Suprapubic skin (tissue), 4 donors: ENCODE measurements at regions not wholly inside any gene's neighbourhood (a gene's known extent, or its start where the extent isn't known, plus 50 kb on each side); places are given as distances from the start of the nearest gene placed in this dataset.

Experiments used
- DNase-seq, 2 donors: peaks; one replicate each; pipeline ENCODE4 v3.0.0-alpha.2; 2019; ENCODE audit warnings: low spot score in 2 of 2
- H3K27ac ChIP-seq: fragments of 200-600 bp; sonication (generic); one replicate; pipeline ENCODE4 v1.5.1; 2019
- H3K27me3 ChIP-seq: fragments of 200-600 bp; sonication (generic); one replicate; pipeline ENCODE4 v1.5.1; 2019
- H3K36me3 ChIP-seq: fragments of 200-600 bp; sonication (generic); one replicate; pipeline ENCODE4 v1.5.1; 2019
- H3K4me1 ChIP-seq: fragments of 200-600 bp; sonication (generic); one replicate; pipeline ENCODE4 v1.5.1; 2019
- H3K4me3 ChIP-seq: fragments of 200-600 bp; sonication (generic); one replicate; pipeline ENCODE4 v1.5.1; 2019; ENCODE audit warnings: mild to moderate bottlenecking
- H3K9me3 ChIP-seq: fragments of 200-600 bp; sonication (generic); one replicate; pipeline ENCODE4 v1.5.1; 2019
- CTCF ChIP-seq, 2 donors: fragments of 200-600 bp in 1 of 2; fragments of 450-650 bp in 1 of 2; sonication (generic) in 1 of 2; IDR thresholded peaks; one replicate each; pipeline ENCODE4 v1.5.1; 2016 to 2019; ENCODE audit warnings: antibody characterized with exemption in 2 of 2, mild to moderate bottlenecking in 1 of 2, moderate library complexity in 1 of 2
- EP300 ChIP-seq: sonication (generic); formaldehyde crosslinking; IDR thresholded peaks from one replicate; pipeline ENCODE4 v1.6.1; 2017; ENCODE audit warnings: antibody characterized with exemption
- POLR2A ChIP-seq, 2 donors: fragments of 450-650 bp; IDR thresholded peaks; one replicate each; pipeline ENCODE4 v1.6.1; 2017; ENCODE audit warnings: antibody characterized with exemption in 2 of 2, mild to moderate bottlenecking in 2 of 2, moderate library complexity in 2 of 2
- POLR2AphosphoS5 ChIP-seq, 3 donors: sonication (generic); formaldehyde crosslinking; IDR thresholded peaks; one replicate each; pipeline ENCODE4 v1.6.1; 2017; ENCODE audit warnings: antibody characterized with exemption in 3 of 3
- WGBS: methylation state at CpG from one replicate; pipeline ENCODE4 v1.1.5; 2018; 5-methylcytosine and 5-hydroxymethylcytosine counted together

- 84% methylated on average over 8 of the region's 8 CpGs for whole genome bisulfite sequencing
- no peaks in the 10 kb centered on the region for H3K36me3 ChIP-seq
- H3K4me1 ChIP-seq: peaks cover 7% of the 10 kb centered on the region
- no peaks in the 10 kb centered on the region for H3K9me3 ChIP-seq
- no peak for DNase-seq
- no peaks in the 10 kb centered on the region for H3K27me3 ChIP-seq
- no peak overlapping the region for H3K4me3 ChIP-seq
- H3K27ac ChIP-seq: no peak overlapping the region
- TF ChIP-seq CTCF (IDR thresholded peaks at IDR 0.05) (no peak), EP300 (no peak), POLR2AphosphoS5 (IDR thresholded peaks at IDR 0.05) (no peak), POLR2A (IDR thresholded peaks at IDR 0.05) (no peak)
These were observed 114.7 kb upstream of the ERCC6L2 start for GRCh38 chr9:95760791-95761190.

DNA sequence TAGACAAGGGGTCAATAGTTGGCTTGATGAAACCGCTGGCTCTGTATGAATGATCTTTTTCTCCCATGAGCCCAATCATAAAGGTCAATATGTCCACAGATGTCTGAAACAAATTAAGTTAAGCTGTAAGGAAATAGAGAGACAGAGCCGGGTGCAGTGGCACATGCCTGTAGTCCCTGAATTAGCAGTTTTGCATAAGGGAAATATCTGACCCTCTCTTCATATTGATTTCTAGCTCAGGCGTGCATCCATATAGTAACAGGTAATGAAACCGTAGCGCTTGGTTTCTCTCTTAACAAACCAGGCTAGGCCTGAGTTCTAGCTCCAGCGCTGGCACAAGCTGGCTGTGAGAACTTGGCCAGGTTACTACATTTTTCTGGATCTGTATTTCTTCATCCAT lies 118.1 kb upstream of the ERCC6L2 start:
- Histone ChIP-seq H3K27ac (no peak overlapping the region), H3K27me3 (peaks cover 4% of the 10 kb centered on the region), H3K4me1 (peaks cover 21% of the 10 kb centered on the region), H3K4me3 (no peak overlapping the region), H3K36me3 (no peaks in the 10 kb centered on the region), H3K9me3 (no peaks in the 10 kb centered on the region)
- TF ChIP-seq POLR2A (IDR thresholded peaks at IDR 0.05) (no peak), CTCF (IDR thresholded peaks at IDR 0.05) (no peak), POLR2AphosphoS5 (IDR thresholded peaks at IDR 0.05) (no peak), EP300 (no peak)
- 69% methylated on average over 6 of the region's 6 CpGs for WGBS
- no peak for DNase-seq

DNA sequence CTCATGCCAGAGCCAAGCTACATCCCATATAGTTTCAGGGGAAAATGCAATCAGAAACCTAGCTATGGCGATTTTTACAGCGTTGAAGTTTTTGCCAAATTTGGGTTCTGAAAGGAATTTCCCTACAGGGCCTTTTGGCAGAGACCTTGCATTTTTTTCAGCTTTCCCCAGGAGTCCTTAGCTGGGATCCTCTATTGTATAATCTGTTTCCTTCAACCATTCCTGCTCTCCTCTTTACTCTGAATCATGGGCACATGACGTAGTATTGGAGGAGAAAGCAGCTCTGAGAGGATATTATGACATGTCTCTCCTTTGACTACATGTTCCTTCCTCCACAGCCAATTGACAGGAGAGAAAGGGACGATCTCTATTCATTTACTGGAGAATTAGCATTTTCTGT lies 118.5 kb upstream of the ERCC6L2 start:
- H3K4me1 ChIP-seq: peaks cover 26% of the 10 kb centered on the region
- H3K27ac ChIP-seq: no peak overlapping the region
- no peak for DNase-seq

DNA sequence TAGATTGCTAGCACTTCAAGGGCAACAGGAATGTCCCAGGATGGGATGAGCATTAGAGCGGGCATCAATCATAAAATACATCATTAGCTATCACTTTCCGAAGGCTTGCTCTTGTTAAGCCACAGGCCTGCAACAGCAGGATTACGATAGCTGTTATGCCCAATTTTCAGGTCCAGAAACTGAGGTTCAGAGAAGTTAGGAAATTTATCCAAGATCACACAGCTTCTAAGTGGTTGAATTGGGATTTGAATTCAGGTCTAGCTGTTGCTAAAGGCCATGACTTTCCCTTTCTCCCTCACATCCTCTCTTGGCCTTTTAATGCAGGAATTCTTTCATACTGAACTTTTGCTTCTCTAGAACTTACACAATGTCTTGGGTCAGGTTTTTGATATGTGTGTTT lies 119.4 kb upstream of the ERCC6L2 start:
- 98% methylated on average over 3 of the region's 3 CpGs for WGBS
- peaks cover 27% of the 10 kb centered on the region for H3K4me1 ChIP-seq

More for the DNA sequence above, 118.5 kb upstream of the ERCC6L2 start:
- no peak overlapping the region for H3K4me3 ChIP-seq
- TF ChIP-seq POLR2A (IDR thresholded peaks at IDR 0.05) (no peak), POLR2AphosphoS5 (IDR thresholded peaks at IDR 0.05) (no peak), CTCF (IDR thresholded peaks at IDR 0.05) (no peak), EP300 (no peak)
- H3K27me3 ChIP-seq: peaks cover 9% of the 10 kb centered on the region
- WGBS: 21% methylated on average over 4 of the region's 4 CpGs
- no peaks in the 10 kb centered on the region for H3K9me3 ChIP-seq
- H3K36me3 ChIP-seq: no peaks in the 10 kb centered on the region

DNA sequence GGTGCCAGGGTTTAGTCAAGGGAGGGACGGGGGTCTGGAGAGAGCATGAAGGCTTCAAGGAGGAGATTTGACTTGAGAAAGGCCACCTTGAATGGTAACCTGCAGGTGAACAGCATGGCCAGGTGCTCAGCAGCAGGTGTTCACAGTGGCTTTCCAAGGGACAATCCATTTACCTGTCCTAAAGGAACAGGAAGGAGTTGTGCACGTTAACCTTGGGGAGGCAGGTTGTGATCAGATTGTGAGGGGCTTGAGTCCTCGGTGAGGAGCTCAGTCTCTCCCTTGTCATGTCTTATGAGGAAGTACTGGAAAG lies 120.1 kb upstream of the ERCC6L2 start:
- 90% methylated on average over 3 of the region's 3 CpGs for WGBS
- no peak overlapping the region for H3K27ac ChIP-seq

More for the DNA sequence above, 119.4 kb upstream of the ERCC6L2 start:
- Histone ChIP-seq H3K27me3 (peaks cover 10% of the 10 kb centered on the region), H3K36me3 (no peaks in the 10 kb centered on the region), H3K27ac (no peak overlapping the region), H3K9me3 (no peaks in the 10 kb centered on the region), H3K4me3 (no peak overlapping the region)
- TF ChIP-seq POLR2A (IDR thresholded peaks at IDR 0.05): no peak
- no peak for TF ChIP-seq CTCF (IDR thresholded peaks at IDR 0.05)
- TF ChIP-seq EP300: no peak
- no peak for TF ChIP-seq POLR2AphosphoS5 (IDR thresholded peaks at IDR 0.05)
- no peak for DNase-seq

More for the DNA sequence above, 120.1 kb upstream of the ERCC6L2 start:
- Histone ChIP-seq H3K9me3 (no peaks in the 10 kb centered on the region), H3K27me3 (peaks cover 10% of the 10 kb centered on the region), H3K36me3 (no peaks in the 10 kb centered on the region), H3K4me3 (no peak overlapping the region), H3K4me1 (peaks cover 27% of the 10 kb centered on the region)
- DNase-seq: no peak
- TF ChIP-seq EP300: no peak
- TF ChIP-seq POLR2A (IDR thresholded peaks at IDR 0.05): no peak
- TF ChIP-seq CTCF (IDR thresholded peaks at IDR 0.05): no peak
- no peak for TF ChIP-seq POLR2AphosphoS5 (IDR thresholded peaks at IDR 0.05)
